Prostate gland (tissue), 2 donors: ENCODE measurements at regions not wholly inside any gene's neighbourhood (a gene's known extent, or its start where the extent isn't known, plus 50 kb on each side); places are given as distances from the start of the nearest gene placed in this dataset.

ENCODE experiments used
- POLR2A ChIP-seq: fragments of 450-650 bp; IDR thresholded peaks from one replicate; pipeline ENCODE4 v1.6.1; 2016; ENCODE audit warnings: antibody characterized with exemption, mild to moderate bottlenecking
- TF ChIP-seq, protein P1 (sequence below), 4 experiments: fragments of 200-600 bp in 2 of 4; fragments of 450-650 bp in 2 of 4; sonication (generic) in 2 of 4; IDR thresholded peaks; 1 replicate in 3 of 4; 2 replicates in 1 of 4; pipeline ENCODE4 v1.5.1; 2016 to 2019; ENCODE audit warnings: antibody characterized with exemption in 4 of 4, mild to moderate bottlenecking in 2 of 4, moderate library complexity in 2 of 4

DNA sequence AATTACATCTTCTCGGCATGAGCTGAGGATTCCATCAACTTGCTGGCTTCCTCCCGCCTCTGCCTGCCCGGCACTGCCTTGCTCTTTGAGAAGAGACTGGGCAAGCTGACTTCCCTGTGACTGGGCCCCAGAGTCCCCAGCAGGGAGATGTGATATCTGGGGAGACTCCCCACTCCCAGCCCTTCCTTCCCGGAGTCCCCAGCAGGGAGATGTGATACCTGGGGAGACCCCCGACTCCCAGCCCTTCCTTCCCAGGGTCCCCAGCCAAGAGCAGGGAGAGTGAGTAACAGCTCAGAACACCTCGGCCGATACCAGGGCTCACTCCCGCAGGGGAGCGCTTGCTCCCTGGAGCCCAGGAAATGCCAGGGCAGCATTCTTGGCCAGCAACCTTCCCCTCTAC lies 90.1 kb upstream of the NEURL1B start:
- TF ChIP-seq POLR2A = no peak
- TF ChIP-seq, protein P1, sequence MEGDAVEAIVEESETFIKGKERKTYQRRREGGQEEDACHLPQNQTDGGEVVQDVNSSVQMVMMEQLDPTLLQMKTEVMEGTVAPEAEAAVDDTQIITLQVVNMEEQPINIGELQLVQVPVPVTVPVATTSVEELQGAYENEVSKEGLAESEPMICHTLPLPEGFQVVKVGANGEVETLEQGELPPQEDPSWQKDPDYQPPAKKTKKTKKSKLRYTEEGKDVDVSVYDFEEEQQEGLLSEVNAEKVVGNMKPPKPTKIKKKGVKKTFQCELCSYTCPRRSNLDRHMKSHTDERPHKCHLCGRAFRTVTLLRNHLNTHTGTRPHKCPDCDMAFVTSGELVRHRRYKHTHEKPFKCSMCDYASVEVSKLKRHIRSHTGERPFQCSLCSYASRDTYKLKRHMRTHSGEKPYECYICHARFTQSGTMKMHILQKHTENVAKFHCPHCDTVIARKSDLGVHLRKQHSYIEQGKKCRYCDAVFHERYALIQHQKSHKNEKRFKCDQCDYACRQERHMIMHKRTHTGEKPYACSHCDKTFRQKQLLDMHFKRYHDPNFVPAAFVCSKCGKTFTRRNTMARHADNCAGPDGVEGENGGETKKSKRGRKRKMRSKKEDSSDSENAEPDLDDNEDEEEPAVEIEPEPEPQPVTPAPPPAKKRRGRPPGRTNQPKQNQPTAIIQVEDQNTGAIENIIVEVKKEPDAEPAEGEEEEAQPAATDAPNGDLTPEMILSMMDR (IDR thresholded peaks at IDR 0.05) = no peak
